Mammary epithelial cell (primary cell): ENCODE measurements at regions not wholly inside any gene's neighbourhood (a gene's known extent, or its start where the extent isn't known, plus 50 kb on each side); places are given as distances from the start of the nearest gene placed in this dataset.
"Not testable (repeated sequence)": the region's sequence is repeated elsewhere in the genome, so short reads cannot be mapped to it uniquely, and the experiment has no call there.

ENCODE experiments used
- EZH2 ChIP-seq: IDR thresholded peaks from 2 replicates; pipeline ENCODE4 v1.6.1; 2012; ENCODE audit warnings: low read length, inconsistent platforms, borderline replicate concordance
- TF ChIP-seq, protein P1 (sequence below), 2 donors: IDR thresholded peaks in 1 of 2; conservative IDR thresholded peaks in 1 of 2; 2 replicates each; pipeline ENCODE4 v1.5.1; 2011 to 2012; ENCODE audit warnings: inconsistent platforms in 2 of 2, low read length in 2 of 2, mild to moderate bottlenecking in 2 of 2, control low read depth in 1 of 2, low read depth in 1 of 2; ENCODE audit not compliant: insufficient read depth in 1 of 2; ENCODE audit errors: extremely low read depth in 1 of 2

DNA sequence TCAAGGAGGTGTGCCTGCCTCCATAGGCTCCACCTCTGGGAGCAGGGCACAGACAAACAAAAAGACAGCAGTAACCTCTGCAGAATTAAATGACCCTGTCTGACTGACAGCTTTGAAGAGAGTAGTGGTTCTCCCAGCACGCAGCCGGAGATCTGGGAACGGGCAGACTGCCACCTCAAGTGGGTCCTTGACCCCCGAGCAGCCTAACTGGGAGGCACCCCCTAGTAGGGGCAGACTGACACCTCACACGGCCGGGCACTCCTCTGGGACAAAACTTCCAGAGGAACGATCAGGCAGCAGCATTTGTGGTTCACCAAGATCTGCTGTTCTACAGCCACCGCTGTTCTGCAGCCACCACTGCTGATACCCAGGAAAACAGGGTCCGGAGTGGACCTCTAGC is 378.2 kb downstream of the PTH2R start:
- TF ChIP-seq, protein P1, sequence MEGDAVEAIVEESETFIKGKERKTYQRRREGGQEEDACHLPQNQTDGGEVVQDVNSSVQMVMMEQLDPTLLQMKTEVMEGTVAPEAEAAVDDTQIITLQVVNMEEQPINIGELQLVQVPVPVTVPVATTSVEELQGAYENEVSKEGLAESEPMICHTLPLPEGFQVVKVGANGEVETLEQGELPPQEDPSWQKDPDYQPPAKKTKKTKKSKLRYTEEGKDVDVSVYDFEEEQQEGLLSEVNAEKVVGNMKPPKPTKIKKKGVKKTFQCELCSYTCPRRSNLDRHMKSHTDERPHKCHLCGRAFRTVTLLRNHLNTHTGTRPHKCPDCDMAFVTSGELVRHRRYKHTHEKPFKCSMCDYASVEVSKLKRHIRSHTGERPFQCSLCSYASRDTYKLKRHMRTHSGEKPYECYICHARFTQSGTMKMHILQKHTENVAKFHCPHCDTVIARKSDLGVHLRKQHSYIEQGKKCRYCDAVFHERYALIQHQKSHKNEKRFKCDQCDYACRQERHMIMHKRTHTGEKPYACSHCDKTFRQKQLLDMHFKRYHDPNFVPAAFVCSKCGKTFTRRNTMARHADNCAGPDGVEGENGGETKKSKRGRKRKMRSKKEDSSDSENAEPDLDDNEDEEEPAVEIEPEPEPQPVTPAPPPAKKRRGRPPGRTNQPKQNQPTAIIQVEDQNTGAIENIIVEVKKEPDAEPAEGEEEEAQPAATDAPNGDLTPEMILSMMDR (conservative IDR thresholded peaks at IDR 0.05 in 1 of 2, IDR thresholded peaks at IDR 0.05 in 1 of 2; ENCODE audit: extremely low read depth in 1 of 2, insufficient read depth in 1 of 2, low read depth in 1 of 2, low read length in 2 of 2) = not testable (repeated sequence)
- TF ChIP-seq EZH2 = not testable (repeated sequence)
